Left renal cortex interstitium (tissue), 4 donors: ENCODE measurements at regions not wholly inside any gene's neighbourhood (a gene's known extent, or its start where the extent isn't known, plus 50 kb on each side); places are given as distances from the start of the nearest gene placed in this dataset.

ENCODE experiments used
- DNase-seq, 4 donors: peaks; one replicate each; pipeline ENCODE4 v3.0.0-alpha.2; 2013; ENCODE audit warnings: low read depth in 4 of 4, low spot score in 2 of 4, missing footprints in 1 of 4

GRCh38 chr18:78297048-78297447 lies 682.6 kb upstream of the SALL3 start:
- no peak for DNase-seq

GRCh38 chr18:78303519-78304191 lies 676.0 kb upstream of the SALL3 start:
- DNase-seq = no peak

- no peak for DNase-seq
These were observed 675.1 kb upstream of the SALL3 start for GRCh38 chr18:78304192-78305164.

- DNase-seq = no peak
These were observed 673.8 kb upstream of the SALL3 start for GRCh38 chr18:78305789-78306188.

GRCh38 chr18:78309307-78309706 lies 670.3 kb upstream of the SALL3 start:
- no peak for DNase-seq

GRCh38 chr18:78309924-78310323 lies 669.7 kb upstream of the SALL3 start:
- DNase-seq = no peak

- no peak for DNase-seq
These were observed 660.4 kb upstream of the SALL3 start for GRCh38 chr18:78319264-78319663.

- DNase-seq = no peak
These were observed 659.7 kb upstream of the SALL3 start for GRCh38 chr18:78319961-78320360.

GRCh38 chr18:78321402-78321801 lies 658.2 kb upstream of the SALL3 start:
- no peak for DNase-seq

- DNase-seq = no peak
These were observed 656.0 kb upstream of the SALL3 start for GRCh38 chr18:78323453-78324197.

GRCh38 chr18:78327643-78328042 lies 652.0 kb upstream of the SALL3 start:
- no peak for DNase-seq

GRCh38 chr18:78330766-78331165 lies 648.9 kb upstream of the SALL3 start:
- no peak for DNase-seq

GRCh38 chr18:78352910-78353309 lies 626.7 kb upstream of the SALL3 start:
- DNase-seq = no peak

GRCh38 chr18:78362198-78362597 lies 617.4 kb upstream of the SALL3 start:
- DNase-seq = no peak

- DNase-seq = peak in 1 of 4 donors; percentile 2
These were observed 615.8 kb upstream of the SALL3 start for GRCh38 chr18:78363556-78364387.

GRCh38 chr18:78364388-78364960 lies 615.1 kb upstream of the SALL3 start:
- peak in 1 of 4 donors; percentile 17 for DNase-seq

- DNase-seq = no peak
These were observed 611.6 kb upstream of the SALL3 start for GRCh38 chr18:78367996-78368395.

- no peak for DNase-seq
These were observed 610.9 kb upstream of the SALL3 start for GRCh38 chr18:78368726-78369125.

GRCh38 chr18:78376046-78376445 lies 603.6 kb upstream of the SALL3 start:
- DNase-seq = no peak

GRCh38 chr18:78378403-78378802 lies 601.2 kb upstream of the SALL3 start:
- no peak for DNase-seq
